ENCODE measurements at regions not wholly inside any gene's neighbourhood (a gene's known extent, or its start where the extent isn't known, plus 50 kb on each side); places are given as distances from the start of the nearest gene placed in this dataset.

GRCh38 chr5:30849931-30850710, 343.4 kb upstream of the CDH6 start:
- Histone ChIP-seq H3K27ac (ENCODE audit: insufficient read depth, low read depth, low read length) (peak overlapping the region; percentile 23), H3K4me2 (ENCODE audit: insufficient read depth, low read length) (no peak overlapping the region), H3K36me3 (ENCODE audit: control insufficient read depth in 2 of 2, extremely low read depth in 1 of 2, insufficient read depth in 2 of 2, low read length in 2 of 2) (no peaks in the 10 kb centered on the region), H3K9me3 (replicated peaks; ENCODE audit: control insufficient read depth, insufficient read depth, low read length) (no peaks in the 10 kb centered on the region), H3K79me2 (ENCODE audit: control insufficient read depth, insufficient read depth, low read length) (no peaks in the 10 kb centered on the region), H3K4me3 (replicated peaks in 1 of 3; ENCODE audit: insufficient read depth in 1 of 3, low read depth in 1 of 3, low read length in 3 of 3) (no peak overlapping the region), H3K9ac (replicated peaks; ENCODE audit: extremely low read depth, insufficient read depth, low read length) (no peak overlapping the region), H3K9me1 (replicated peaks; ENCODE audit: control insufficient read depth, extremely low read depth, insufficient read depth, low read length) (no peaks in the 10 kb centered on the region), H4K20me1 (replicated peaks; ENCODE audit: control insufficient read depth, extremely low read depth, insufficient read depth, low read length) (no peaks in the 10 kb centered on the region), H3K4me1 (ENCODE audit: control insufficient read depth, extremely low read depth, insufficient read depth, low read length) (no peaks in the 10 kb centered on the region), H3K27me3 (ENCODE audit: control insufficient read depth in 2 of 2, insufficient read depth in 2 of 2, low read length in 2 of 2) (no peaks in the 10 kb centered on the region), H2AFZ (ENCODE audit: low read depth, low read length) (no peak overlapping the region)
- intact Hi-C loops (cut with micrococcal nuclease) = no loop called here
- dilution Hi-C loops (cut with MboI; ENCODE audit: extremely low pct_ligation_motif_present, low sequenced_read_pairs) = no loop called here
- FAIRE-seq (no peak), DNase-seq (ENCODE audit: low read depth, low spot score) (peak; percentile 1)
- TF ChIP-seq POLR2A (IDR thresholded peaks at IDR 0.05; ENCODE audit: low read depth, low read length) (no peak), CTCF (IDR thresholded peaks at IDR 0.05; ENCODE audit: extremely low read depth in 1 of 2, insufficient read depth in 1 of 2, low read depth in 1 of 2, low read length in 2 of 2) (no peak), MAX (IDR thresholded peaks at IDR 0.05; ENCODE audit: insufficient read depth, insufficient read length) (no peak), FOS (IDR thresholded peaks at IDR 0.05; ENCODE audit: borderline replicate concordance, insufficient read depth, low read length) (peak; percentile 69), EZH2 (IDR thresholded peaks at IDR 0.05; ENCODE audit: borderline replicate concordance, low read depth, low read length, severe bottlenecking) (no peak), MYC (IDR thresholded peaks at IDR 0.05; ENCODE audit: low read depth, low read length) (no peak), GATA2 (IDR thresholded peaks at IDR 0.05; ENCODE audit: insufficient read depth, insufficient read length, low read depth, low read length) (peak; percentile 34), JUN (IDR thresholded peaks at IDR 0.05; ENCODE audit: borderline replicate concordance, insufficient read depth, insufficient read length, low read depth) (no peak), POLR2AphosphoS5 (IDR thresholded peaks at IDR 0.05; ENCODE audit: insufficient read depth, low read depth, low read length) (no peak)
- no TSS peak for BruUV-seq (replicated peaks)
- CTCF ChIA-PET = no interaction called here
- POLR2A ChIA-PET = no interaction called here

All from endothelial cell of umbilical vein (primary cell).